Lower leg skin (tissue), 3 donors: ENCODE measurements at regions not wholly inside any gene's neighbourhood (a gene's known extent, or its start where the extent isn't known, plus 50 kb on each side); places are given as distances from the start of the nearest gene placed in this dataset.

Experiments used
- CTCF ChIP-seq, 3 donors: fragments of 450-650 bp; IDR thresholded peaks; one replicate each; pipeline ENCODE4 v1.5.1; 2016; ENCODE audit warnings: antibody characterized with exemption in 3 of 3, mild to moderate bottlenecking in 3 of 3, moderate library complexity in 2 of 3
- POLR2A ChIP-seq, 2 donors: fragments of 450-650 bp; IDR thresholded peaks; one replicate each; pipeline ENCODE4 v1.6.1; 2016 to 2017; ENCODE audit warnings: antibody characterized with exemption in 2 of 2, mild to moderate bottlenecking in 1 of 2, moderate library complexity in 1 of 2

GRCh38 chr2:173648816-173649215, 294.1 kb downstream of the CDCA7 start:
- TF ChIP-seq CTCF (IDR thresholded peaks at IDR 0.05) (no peak), POLR2A (IDR thresholded peaks at IDR 0.05) (no peak)
